Upper lobe of left lung (tissue), 4 donors: ENCODE measurements at regions not wholly inside any gene's neighbourhood (a gene's known extent, or its start where the extent isn't known, plus 50 kb on each side); places are given as distances from the start of the nearest gene placed in this dataset.

Experiments used
- CTCF ChIP-seq, 6 experiments: fragments of 450-650 bp in 4 of 6; fragments of 200-600 bp in 2 of 6; sonication (generic) in 2 of 6; IDR thresholded peaks; one replicate each; pipeline ENCODE4 v1.5.1; 2016 to 2019; ENCODE audit warnings: antibody characterized with exemption in 6 of 6
- POLR2A ChIP-seq, 4 donors: fragments of 450-650 bp; IDR thresholded peaks; one replicate each; pipeline ENCODE4 v1.5.1; 2016 to 2017; ENCODE audit warnings: antibody characterized with exemption in 4 of 4, mild to moderate bottlenecking in 2 of 4
- POLR2AphosphoS5 ChIP-seq, 2 donors: sonication (generic); formaldehyde crosslinking; IDR thresholded peaks; one replicate each; pipeline ENCODE4 v1.5.1; 2017; ENCODE audit warnings: antibody characterized with exemption in 2 of 2

- TF ChIP-seq CTCF (IDR thresholded peaks at IDR 0.05), result no peak
- TF ChIP-seq POLR2AphosphoS5 (IDR thresholded peaks at IDR 0.05), result no peak
- TF ChIP-seq POLR2A (IDR thresholded peaks at IDR 0.05), result no peak
Measured at GRCh38 chr7:115683093-115683492, 347.5 kb downstream of the TFEC start.
